Breast epithelium (tissue), 3 donors: ENCODE measurements at regions not wholly inside any gene's neighbourhood (a gene's known extent, or its start where the extent isn't known, plus 50 kb on each side); places are given as distances from the start of the nearest gene placed in this dataset.

ENCODE experiments used
- POLR2A ChIP-seq: fragments of 450-650 bp; IDR thresholded peaks from one replicate; pipeline ENCODE4 v1.6.1; 2016; ENCODE audit warnings: antibody characterized with exemption, mild to moderate bottlenecking, moderate library complexity
- POLR2AphosphoS5 ChIP-seq, 3 donors: sonication (generic); formaldehyde crosslinking; IDR thresholded peaks; one replicate each; pipeline ENCODE4 v1.6.1; 2017; ENCODE audit warnings: antibody characterized with exemption in 3 of 3

- TF ChIP-seq POLR2AphosphoS5 (IDR thresholded peaks at IDR 0.05): no peak
- TF ChIP-seq POLR2A: no peak
Observed at GRCh38 chr2:186059096-186059495, 320.5 kb downstream of the FSIP2 start.
